ENCODE measurements at regions not wholly inside any gene's neighbourhood (a gene's known extent, or its start where the extent isn't known, plus 50 kb on each side); places are given as distances from the start of the nearest gene placed in this dataset.

DNA sequence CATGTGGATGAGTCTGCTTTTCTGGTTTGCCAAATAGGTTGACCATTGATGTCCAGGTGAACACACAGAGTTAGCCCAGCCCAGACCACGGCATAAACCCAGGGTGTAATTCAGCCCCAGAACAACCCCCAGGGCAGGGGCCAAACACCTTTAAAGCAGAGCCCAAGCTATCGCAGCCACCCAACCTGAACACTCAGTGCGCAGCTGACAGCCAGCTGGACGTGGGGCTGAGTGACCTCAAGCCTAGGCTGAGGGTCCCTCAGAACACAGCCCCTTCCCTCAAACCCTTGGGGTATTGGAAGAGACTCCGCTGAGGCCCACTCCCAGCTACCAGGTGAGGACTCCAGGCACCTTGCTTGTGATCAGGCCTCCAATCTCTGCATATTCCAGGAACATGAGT, 161.5 kb upstream of the NECTIN1 start:
- TF ChIP-seq, protein P1, sequence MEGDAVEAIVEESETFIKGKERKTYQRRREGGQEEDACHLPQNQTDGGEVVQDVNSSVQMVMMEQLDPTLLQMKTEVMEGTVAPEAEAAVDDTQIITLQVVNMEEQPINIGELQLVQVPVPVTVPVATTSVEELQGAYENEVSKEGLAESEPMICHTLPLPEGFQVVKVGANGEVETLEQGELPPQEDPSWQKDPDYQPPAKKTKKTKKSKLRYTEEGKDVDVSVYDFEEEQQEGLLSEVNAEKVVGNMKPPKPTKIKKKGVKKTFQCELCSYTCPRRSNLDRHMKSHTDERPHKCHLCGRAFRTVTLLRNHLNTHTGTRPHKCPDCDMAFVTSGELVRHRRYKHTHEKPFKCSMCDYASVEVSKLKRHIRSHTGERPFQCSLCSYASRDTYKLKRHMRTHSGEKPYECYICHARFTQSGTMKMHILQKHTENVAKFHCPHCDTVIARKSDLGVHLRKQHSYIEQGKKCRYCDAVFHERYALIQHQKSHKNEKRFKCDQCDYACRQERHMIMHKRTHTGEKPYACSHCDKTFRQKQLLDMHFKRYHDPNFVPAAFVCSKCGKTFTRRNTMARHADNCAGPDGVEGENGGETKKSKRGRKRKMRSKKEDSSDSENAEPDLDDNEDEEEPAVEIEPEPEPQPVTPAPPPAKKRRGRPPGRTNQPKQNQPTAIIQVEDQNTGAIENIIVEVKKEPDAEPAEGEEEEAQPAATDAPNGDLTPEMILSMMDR (IDR thresholded peaks at IDR 0.05; ENCODE audit: low read depth, low read length, missing control alignments) = no peak
- H3K4me3 ChIP-seq (replicated peaks; ENCODE audit: low read depth, low read length) = no peak overlapping the region
- no peak for DNase-seq (ENCODE audit: extremely low read depth, low read depth)

DNA sequence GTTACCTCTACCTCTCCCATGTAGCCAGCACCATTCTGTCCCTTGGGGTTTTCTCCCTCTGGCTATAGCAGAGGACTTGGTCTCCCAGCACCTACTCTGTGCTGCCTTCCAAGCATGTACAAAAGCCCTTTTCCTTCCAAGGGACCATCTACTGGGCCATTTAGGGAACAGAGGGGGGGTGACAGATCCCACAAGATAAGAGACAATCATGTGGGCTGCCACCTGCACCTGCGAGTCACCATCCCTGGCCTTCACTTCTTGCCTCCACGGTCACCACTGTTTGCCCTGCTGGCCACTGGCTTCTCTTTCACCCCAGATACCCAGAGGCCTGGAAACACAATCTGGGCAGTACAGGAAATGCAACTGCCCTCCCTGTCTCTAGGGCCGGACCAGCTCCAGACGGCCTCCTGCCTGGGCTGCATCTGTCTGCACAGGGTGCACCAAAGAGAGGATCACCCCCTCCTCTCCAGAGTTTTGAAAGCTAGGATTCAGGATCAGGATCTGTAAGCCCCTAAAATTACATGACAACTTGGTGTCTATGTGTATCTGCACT, 160.8 kb upstream of the NECTIN1 start:
- DNase-seq (ENCODE audit: extremely low read depth, low read depth) = no peak
- TF ChIP-seq, protein P1 (IDR thresholded peaks at IDR 0.05; ENCODE audit: low read depth, low read length, missing control alignments) = no peak
- H3K4me3 ChIP-seq (replicated peaks; ENCODE audit: low read depth, low read length) = no peak overlapping the region

DNA sequence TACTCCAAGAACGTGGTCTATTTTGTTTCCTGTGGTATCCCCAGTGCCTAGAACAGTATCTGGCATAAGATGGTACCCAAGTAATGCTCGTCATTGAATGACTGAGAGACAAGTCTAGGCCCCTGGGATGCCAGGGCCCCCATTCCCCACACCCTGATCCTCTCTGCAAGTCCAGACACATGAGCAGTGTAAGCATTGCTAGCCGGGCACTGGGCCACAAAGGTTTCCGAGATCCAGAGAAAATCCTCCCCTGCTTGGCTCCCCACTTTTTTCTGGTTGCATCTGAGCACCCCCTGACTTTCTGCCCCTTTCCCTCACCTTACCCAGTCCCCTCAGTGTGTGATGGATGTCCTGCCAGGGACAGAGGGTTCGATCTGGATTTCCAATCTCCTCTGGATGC, 160.1 kb upstream of the NECTIN1 start:
- DNase-seq (ENCODE audit: extremely low read depth, low read depth) = no peak
- no peak overlapping the region for H3K4me3 ChIP-seq (replicated peaks; ENCODE audit: low read depth, low read length)
- TF ChIP-seq, protein P1 (IDR thresholded peaks at IDR 0.05; ENCODE audit: low read depth, low read length, missing control alignments) = no peak

DNA sequence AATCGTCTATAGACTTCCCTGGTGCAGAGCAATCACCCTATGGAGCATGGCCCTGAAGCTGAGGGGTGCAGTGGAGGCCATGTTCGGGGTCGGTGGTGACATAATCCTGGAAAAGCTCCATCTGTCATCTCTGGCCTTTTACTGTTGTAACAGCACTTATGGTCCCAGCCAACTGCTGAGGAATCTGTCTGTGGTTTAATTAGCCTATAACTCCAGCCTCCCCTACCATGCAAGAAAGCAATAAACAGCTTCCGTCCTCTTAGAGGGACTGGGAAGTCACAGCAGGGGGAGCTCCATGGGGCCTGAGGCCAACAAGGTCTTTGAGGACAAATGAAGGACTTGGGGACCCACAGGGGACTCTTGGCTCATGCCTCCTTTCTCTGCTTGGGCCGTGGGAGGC, 159.1 kb upstream of the NECTIN1 start:
- H3K4me3 ChIP-seq (replicated peaks; ENCODE audit: low read depth, low read length) = no peak overlapping the region
- DNase-seq (ENCODE audit: extremely low read depth, low read depth) = no peak
- TF ChIP-seq, protein P1 (IDR thresholded peaks at IDR 0.05; ENCODE audit: low read depth, low read length, missing control alignments) = no peak

DNA sequence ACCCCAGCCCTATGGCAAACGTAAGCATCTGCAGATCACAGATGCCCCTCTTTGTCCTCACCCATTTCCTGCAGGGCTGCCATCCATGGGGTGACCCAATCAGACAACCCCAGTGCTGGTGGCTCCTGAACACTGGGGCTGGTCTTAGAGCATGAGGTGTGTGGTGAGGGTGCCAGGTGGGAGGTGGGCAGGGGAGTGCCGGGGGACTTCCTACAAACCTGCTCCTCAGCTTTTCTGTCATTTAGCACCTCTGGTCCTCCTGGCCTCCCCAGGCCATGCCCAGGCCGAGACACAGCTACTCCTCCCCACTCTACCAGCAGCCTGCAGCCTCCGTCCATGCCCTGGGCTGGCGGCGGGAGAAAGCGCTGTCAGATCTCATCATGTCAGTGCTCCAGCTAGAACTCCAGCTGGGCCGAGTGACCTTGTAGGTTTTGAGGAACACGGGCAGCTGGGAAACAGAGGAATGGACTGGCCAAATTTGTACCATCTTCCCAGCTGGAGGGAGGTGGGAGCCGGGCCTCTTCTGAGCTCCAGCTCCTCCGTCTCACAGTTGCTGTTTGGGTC, 157.7 kb upstream of the NECTIN1 start:
- TF ChIP-seq, protein P1 (IDR thresholded peaks at IDR 0.05; ENCODE audit: low read depth, low read length, missing control alignments) = no peak
- no peak overlapping the region for H3K4me3 ChIP-seq (replicated peaks; ENCODE audit: low read depth, low read length)
- no peak for DNase-seq (ENCODE audit: extremely low read depth, low read depth)

DNA sequence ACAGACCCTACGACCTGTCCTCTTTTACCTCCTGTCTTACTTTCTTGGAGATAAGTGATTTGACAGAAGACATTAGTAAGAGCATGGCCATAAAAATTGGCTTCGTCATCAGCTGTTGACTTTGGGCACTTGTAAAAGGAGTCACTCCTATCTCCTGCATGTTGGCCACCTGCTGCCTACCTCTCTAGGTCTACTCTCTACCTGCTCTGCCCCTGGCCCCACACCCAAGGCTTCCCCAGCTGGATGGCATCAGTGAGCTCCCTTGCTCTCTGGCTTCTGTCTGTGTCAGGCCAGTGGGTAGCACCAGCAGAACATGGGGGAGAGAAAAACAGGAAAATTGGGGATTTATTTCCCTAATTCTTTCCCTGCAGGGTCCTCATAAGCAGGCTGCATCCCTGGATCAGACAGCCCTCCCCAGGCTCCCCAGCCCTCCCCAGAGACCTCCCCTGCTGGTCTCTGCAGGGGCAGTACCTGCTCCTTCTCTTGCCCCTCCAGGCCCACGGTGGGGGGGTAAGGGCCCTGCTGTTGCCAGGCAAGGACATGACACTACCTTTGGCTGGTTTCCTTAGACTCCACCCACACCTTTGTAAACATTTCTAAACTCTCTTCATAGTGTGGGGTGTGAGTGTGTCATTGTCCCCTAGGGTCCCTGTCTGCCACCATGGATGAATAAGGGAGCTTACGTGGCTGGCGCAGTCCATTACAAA, 157.0 kb upstream of the NECTIN1 start:
- no peak for DNase-seq (ENCODE audit: extremely low read depth, low read depth)
- H3K4me3 ChIP-seq (replicated peaks; ENCODE audit: low read depth, low read length) = no peak overlapping the region
- TF ChIP-seq, protein P1 (IDR thresholded peaks at IDR 0.05; ENCODE audit: low read depth, low read length, missing control alignments) = no peak

All from HFF-Myc (cell line).